ENCODE measurements at regions not wholly inside any gene's neighbourhood (a gene's known extent, or its start where the extent isn't known, plus 50 kb on each side); places are given as distances from the start of the nearest gene placed in this dataset.

DNA sequence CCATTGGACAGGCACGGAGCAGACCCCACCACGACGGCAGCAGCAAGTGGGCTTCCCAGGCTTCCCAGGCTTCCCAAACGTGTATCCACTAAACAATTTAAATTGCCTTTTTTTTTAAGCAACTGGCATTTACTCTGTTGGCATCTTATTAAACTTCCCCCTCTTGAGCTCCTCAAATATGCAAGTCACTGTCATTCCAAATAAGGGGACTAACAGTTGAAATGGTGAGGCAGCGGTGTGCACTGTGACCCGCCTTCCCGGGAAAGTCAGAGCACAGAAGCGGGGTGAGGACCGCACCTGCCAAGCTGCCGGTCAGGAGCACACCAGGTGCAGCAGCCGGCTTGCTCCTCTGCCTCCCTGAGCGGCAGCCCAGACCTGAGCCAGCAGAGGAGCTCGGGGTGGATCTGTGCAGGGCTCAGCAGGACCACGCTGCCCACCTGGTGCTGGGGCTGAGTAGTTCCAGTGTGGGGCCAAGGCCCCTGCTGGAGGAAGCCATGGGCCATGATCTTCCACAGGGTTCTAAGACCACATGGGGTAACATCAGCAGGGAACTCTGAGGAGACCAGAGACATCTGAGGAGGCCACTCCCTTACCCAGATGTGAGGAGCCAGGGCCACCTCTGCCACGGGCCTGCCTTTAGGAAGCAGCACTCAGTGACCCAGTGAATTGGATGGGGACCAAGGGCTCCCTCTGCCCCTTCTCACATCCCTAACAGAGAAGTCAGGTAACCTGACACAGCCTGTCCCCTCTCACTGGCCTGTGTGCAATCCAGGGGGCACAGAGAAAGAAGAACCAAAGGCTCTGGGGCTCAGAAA, 245.4 kb downstream of the NPHP4 start:
- in situ Hi-C loops (cut with MboI; ENCODE audit: low pct_ligation_motif_present in 1 of 4, low pct_unique_long_range_greater_than_20kb in 1 of 4, low sequenced_read_pairs in 3 of 4) = loop anchor here in 1 of 4 donors (25.0 kb wide), 1 partner anchor 235 kb away; no protein-coding TSS in a partner anchor
- no peak for DNase-seq
- no peaks in the 10 kb centered on the region for H3K4me1 ChIP-seq
- no peak for TF ChIP-seq POLR2A (IDR thresholded peaks at IDR 0.05)
- no peak for TF ChIP-seq POLR2AphosphoS5 (IDR thresholded peaks at IDR 0.05)
- TF ChIP-seq, protein P1, sequence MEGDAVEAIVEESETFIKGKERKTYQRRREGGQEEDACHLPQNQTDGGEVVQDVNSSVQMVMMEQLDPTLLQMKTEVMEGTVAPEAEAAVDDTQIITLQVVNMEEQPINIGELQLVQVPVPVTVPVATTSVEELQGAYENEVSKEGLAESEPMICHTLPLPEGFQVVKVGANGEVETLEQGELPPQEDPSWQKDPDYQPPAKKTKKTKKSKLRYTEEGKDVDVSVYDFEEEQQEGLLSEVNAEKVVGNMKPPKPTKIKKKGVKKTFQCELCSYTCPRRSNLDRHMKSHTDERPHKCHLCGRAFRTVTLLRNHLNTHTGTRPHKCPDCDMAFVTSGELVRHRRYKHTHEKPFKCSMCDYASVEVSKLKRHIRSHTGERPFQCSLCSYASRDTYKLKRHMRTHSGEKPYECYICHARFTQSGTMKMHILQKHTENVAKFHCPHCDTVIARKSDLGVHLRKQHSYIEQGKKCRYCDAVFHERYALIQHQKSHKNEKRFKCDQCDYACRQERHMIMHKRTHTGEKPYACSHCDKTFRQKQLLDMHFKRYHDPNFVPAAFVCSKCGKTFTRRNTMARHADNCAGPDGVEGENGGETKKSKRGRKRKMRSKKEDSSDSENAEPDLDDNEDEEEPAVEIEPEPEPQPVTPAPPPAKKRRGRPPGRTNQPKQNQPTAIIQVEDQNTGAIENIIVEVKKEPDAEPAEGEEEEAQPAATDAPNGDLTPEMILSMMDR (IDR thresholded peaks at IDR 0.05) = no peak
- TF ChIP-seq EP300 (IDR thresholded peaks at IDR 0.05; ENCODE audit: low read depth) = no peak
- H3K27ac ChIP-seq = no peak overlapping the region
- intact Hi-C loops (cut with DNase I; ENCODE audit: low total_unique reads) = loop anchor here (10.0 kb wide), 1 partner anchor 232 kb away; no protein-coding TSS in a partner anchor
- WGBS, 2 donors (ENCODE audit: low coverage in 1 of 2) = 5 to 49% methylated on average over 4 to 11 of the region's 15 CpGs
- H3K9me3 ChIP-seq = no peaks in the 10 kb centered on the region
- H3K36me3 ChIP-seq = no peaks in the 10 kb centered on the region
- H3K27me3 ChIP-seq = peaks cover 46% of the 10 kb centered on the region
- no peak overlapping the region for H3K4me3 ChIP-seq

GRCh38 chr1:5745800-5746610, 246.2 kb downstream of the NPHP4 start:
- peaks cover 46% of the 10 kb centered on the region for H3K27me3 ChIP-seq
- no peaks in the 10 kb centered on the region for H3K4me1 ChIP-seq
- in situ Hi-C loops (cut with MboI; ENCODE audit: low pct_ligation_motif_present in 1 of 4, low pct_unique_long_range_greater_than_20kb in 1 of 4, low sequenced_read_pairs in 3 of 4) = loop anchor here in 1 of 4 donors (25.0 kb wide), 1 partner anchor 234 kb away; no protein-coding TSS in a partner anchor
- H3K36me3 ChIP-seq = no peaks in the 10 kb centered on the region
- TF ChIP-seq POLR2A (IDR thresholded peaks at IDR 0.05) (no peak), POLR2AphosphoS5 (IDR thresholded peaks at IDR 0.05) (no peak), EP300 (IDR thresholded peaks at IDR 0.05; ENCODE audit: low read depth) (no peak)
- TF ChIP-seq, protein P1 (IDR thresholded peaks at IDR 0.05) = peak; percentile 82 to 94 (median 92)
- intact Hi-C loops (cut with DNase I; ENCODE audit: low total_unique reads) = loop anchor here (10.0 kb wide), 1 partner anchor 231 kb away; no protein-coding TSS in a partner anchor
- H3K27ac ChIP-seq = no peak overlapping the region
- peak; percentile 54 for DNase-seq
- H3K9me3 ChIP-seq = no peaks in the 10 kb centered on the region
- H3K4me3 ChIP-seq = no peak overlapping the region
- 33% methylated on average over 21 of the region's 21 CpGs; no CpG with 5 or more reads in 1 of the 2 donors for WGBS, 2 donors (ENCODE audit: low coverage in 1 of 2)

- in situ Hi-C loops (cut with MboI; ENCODE audit: low pct_ligation_motif_present in 1 of 4, low pct_unique_long_range_greater_than_20kb in 1 of 4, low sequenced_read_pairs in 3 of 4) = loop anchor here in 1 of 4 donors (25.0 kb wide), 1 partner anchor 233 kb away; no protein-coding TSS in a partner anchor
- Histone ChIP-seq H3K4me3 (no peak overlapping the region), H3K27ac (no peak overlapping the region), H3K9me3 (no peaks in the 10 kb centered on the region), H3K27me3 (peaks cover 46% of the 10 kb centered on the region), H3K36me3 (no peaks in the 10 kb centered on the region), H3K4me1 (no peaks in the 10 kb centered on the region)
- intact Hi-C loops (cut with DNase I; ENCODE audit: low total_unique reads) = loop anchor here (10.0 kb wide), 1 partner anchor 230 kb away; no protein-coding TSS in a partner anchor
- TF ChIP-seq, protein P1 (IDR thresholded peaks at IDR 0.05) = no peak
- TF ChIP-seq POLR2A (IDR thresholded peaks at IDR 0.05) (no peak), EP300 (IDR thresholded peaks at IDR 0.05; ENCODE audit: low read depth) (no peak), POLR2AphosphoS5 (IDR thresholded peaks at IDR 0.05) (no peak)
- no peak for DNase-seq
- WGBS, 2 donors (ENCODE audit: low coverage in 1 of 2) = 57% methylated on average over 26 of the region's 26 CpGs; no CpG with 5 or more reads in 1 of the 2 donors
These were observed 247.1 kb downstream of the NPHP4 start for GRCh38 chr1:5744911-5745799.
